Urinary bladder (tissue), 3 donors: ENCODE measurements at regions not wholly inside any gene's neighbourhood (a gene's known extent, or its start where the extent isn't known, plus 50 kb on each side); places are given as distances from the start of the nearest gene placed in this dataset.
"Not testable (repeated sequence)": the region's sequence is repeated elsewhere in the genome, so short reads cannot be mapped to it uniquely, and the experiment has no call there.

Source experiments
- DNase-seq: peaks from one replicate; pipeline ENCODE4 v3.0.0-alpha.2; 2015; ENCODE audit errors: extremely low spot score
- H3K27ac ChIP-seq: one replicate; pipeline ENCODE4 v1.5.1; 2013; ENCODE audit warnings: low read depth, mild to moderate bottlenecking, moderate library complexity
- H3K36me3 ChIP-seq: one replicate; pipeline ENCODE4 v1.6.1; 2013; ENCODE audit warnings: mild to moderate bottlenecking, moderate library complexity; ENCODE audit not compliant: insufficient read depth
- H3K4me1 ChIP-seq: one replicate; pipeline ENCODE4 v1.6.1; 2013; ENCODE audit warnings: mild to moderate bottlenecking, moderate library complexity; ENCODE audit not compliant: insufficient read depth
- H3K4me3 ChIP-seq: one replicate; pipeline ENCODE4 v1.5.1; 2013; ENCODE audit warnings: low read depth, low read length
- WGBS: extraction: QIAGEN DNeasy Blood & Tissue Kit; methylation state at CpG from one replicate; pipeline ENCODE4 v1.1.7; 2013; 5-methylcytosine and 5-hydroxymethylcytosine counted together
- donor health status: healthy with polysubstance abuse.
- donor health status: healthy.

DNA sequence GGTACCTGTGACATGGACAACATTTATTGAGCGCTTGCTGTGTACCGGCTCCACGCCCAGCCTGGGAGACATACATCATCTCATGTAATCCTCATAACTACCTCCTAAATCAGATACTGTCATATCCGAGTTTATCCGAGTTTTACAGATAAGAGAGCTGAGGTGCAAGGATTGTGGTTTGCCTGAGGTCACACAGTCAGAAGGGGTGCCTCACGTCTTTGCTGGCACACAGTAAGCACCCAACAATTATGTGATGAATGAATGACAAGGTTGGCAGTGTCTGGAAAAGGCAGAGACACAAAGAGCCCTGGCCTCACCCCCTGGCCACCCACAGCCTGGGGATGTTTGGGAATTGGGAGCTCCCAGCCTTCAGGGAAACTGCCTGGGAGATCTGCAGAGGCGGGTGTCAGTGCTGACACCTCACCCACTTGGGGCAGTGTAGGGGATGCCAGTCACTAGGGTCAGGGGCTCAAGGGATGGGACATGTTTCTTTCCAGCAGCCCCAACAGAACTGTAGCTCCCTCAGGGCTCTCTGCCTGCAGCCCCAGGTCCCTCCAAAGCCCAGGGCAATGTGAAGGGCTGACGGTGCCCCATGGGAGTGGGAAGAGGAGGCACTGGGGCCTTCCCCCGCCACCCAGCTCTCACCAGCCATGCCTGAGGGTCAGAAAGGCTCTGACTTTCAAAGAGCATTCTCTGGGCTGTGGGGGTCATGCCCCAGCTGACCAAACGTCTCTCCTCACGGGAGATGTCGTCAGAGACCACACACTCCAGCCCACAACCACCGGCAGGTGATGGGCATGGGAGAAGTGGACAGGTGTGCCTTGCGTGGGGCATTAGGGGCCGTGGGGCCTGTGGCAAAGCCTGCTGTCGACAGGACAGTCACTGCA lies 157.5 kb downstream of the ZFP36L2 start:
- no peak overlapping the region for H3K27ac ChIP-seq
- H3K4me3 ChIP-seq: no peak overlapping the region
- DNase-seq: no peak
- 83% methylated on average over 16 of the region's 16 CpGs for WGBS
- H3K36me3 ChIP-seq: no peaks in the 10 kb centered on the region
- H3K4me1 ChIP-seq: no peaks in the 10 kb centered on the region

DNA sequence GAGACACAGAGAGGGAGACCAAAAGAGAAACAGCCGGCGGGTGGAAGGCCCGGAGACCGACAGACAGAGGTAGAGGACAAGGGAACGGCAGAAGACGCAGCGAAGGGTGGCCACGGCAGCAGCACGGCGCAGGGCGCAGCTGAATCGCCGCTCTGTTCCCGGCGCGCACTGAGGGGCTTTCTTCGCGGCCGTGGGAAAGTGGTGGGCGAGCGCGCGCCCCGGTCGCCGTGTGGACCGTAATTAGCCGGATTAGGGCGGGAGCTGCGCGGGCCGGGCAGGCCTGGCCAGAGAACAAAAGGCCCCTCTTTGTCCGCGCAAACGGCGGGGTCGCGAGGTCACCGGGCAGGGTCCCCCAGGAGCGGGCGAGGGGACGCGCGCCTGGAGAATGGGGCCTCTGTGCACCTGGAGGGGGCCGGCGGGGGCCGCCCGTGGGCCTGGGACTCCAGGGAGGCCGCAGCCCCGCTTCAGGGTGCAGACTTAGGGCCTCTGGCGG lies 158.3 kb downstream of the ZFP36L2 start:
- no peak overlapping the region for H3K27ac ChIP-seq
- WGBS: 81% methylated on average over 51 of the region's 51 CpGs
- no peaks in the 10 kb centered on the region for H3K36me3 ChIP-seq
- no peaks in the 10 kb centered on the region for H3K4me1 ChIP-seq
- DNase-seq: no peak
- no peak overlapping the region for H3K4me3 ChIP-seq

- no peak for DNase-seq
- no peak overlapping the region for H3K4me3 ChIP-seq
- H3K27ac ChIP-seq: no peak overlapping the region
- H3K36me3 ChIP-seq: no peaks in the 10 kb centered on the region
- 90% methylated on average over 14 of the region's 14 CpGs for WGBS
- no peaks in the 10 kb centered on the region for H3K4me1 ChIP-seq
Observed at GRCh38 chr2:43067254-43068040, 159.0 kb downstream of the ZFP36L2 start.

DNA sequence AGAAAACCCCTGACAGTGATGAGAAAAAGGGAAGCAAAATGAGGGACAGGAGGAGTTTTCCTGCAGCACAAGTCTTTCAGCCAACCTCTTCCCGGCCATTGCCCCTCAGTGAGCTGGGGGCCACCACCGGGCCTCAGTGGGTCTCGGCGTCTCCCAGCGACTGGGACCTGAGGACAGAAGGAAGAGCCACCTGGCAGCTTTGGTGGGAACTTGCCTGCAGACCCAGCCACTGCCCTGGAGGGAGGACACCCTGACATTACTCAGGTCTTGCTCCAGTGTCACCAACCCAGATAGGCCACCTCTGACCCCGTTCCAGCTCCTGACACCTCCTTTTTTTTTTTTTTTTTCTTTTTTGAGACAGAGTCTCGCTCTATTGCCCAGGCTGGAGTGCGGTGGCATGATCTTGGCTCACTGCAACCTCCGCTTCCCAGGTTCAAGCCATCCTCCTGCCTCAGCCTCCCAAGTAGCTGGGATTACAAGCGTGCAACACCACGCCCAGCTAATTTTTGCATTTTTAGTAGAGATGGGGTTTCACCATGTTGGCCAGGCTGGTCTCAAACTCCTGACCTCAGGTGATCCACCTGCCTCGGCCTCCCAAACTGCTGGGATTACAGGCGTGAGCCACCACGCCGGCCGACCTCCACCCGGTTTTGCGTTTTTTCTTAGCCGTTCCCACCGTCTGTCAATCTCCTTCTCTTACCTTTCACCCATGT lies 159.7 kb downstream of the ZFP36L2 start:
- H3K36me3 ChIP-seq, DNase-seq, H3K4me3 ChIP-seq, H3K4me1 ChIP-seq, H3K27ac ChIP-seq: not testable (repeated sequence)
- WGBS: 90% methylated on average over 20 of the region's 20 CpGs

DNA sequence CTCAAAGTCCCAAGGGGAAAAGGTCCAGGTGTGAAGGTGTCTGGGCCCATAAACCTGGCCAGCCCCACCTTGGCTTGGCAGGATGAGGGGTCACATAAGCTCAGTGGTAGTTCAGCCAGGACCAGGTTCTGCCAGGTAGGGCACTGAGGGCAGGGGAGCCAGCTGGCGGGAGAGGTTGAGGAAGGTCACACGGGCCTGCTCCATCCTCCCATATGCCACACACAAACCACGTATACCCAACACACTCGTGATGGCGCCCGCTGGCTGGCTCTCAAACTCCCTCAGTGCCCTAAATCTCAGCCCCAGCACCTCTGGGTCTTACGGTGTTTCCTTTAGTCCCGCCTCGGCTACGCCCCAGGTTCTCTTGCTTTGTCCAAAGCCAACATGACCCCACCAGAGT lies 160.5 kb downstream of the ZFP36L2 start:
- WGBS: 96% methylated on average over 10 of the region's 10 CpGs
- Histone ChIP-seq H3K4me1 (no peaks in the 10 kb centered on the region), H3K4me3 (no peak overlapping the region), H3K27ac (no peak overlapping the region), H3K36me3 (no peaks in the 10 kb centered on the region)
- no peak for DNase-seq

- 86% methylated on average over 3 of the region's 3 CpGs for WGBS
- Histone ChIP-seq H3K36me3 (no peaks in the 10 kb centered on the region), H3K4me3 (no peak overlapping the region), H3K27ac (no peak overlapping the region), H3K4me1 (no peaks in the 10 kb centered on the region)
- no peak for DNase-seq
Observed at GRCh38 chr2:43065036-43065435, 161.4 kb downstream of the ZFP36L2 start.

DNA sequence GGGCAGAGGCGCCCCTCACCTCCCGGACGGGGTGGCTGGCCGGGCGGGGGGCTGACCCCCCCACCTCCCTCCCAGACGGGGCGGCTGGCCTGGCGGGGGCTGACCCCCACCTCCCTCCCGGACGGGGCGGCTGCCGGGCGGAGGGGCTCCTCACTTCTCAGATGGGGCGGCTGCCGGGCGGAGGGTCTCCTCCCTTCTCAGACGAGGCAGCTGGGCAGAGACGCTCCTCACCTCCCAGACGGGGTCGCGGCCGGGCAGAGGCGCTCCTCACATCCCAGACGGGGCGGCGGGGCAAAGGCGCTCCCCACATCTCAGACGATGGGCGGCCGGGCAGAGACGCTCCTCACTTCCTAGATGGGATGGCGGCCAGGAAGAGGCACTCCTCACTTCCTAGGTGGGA lies 163.3 kb downstream of the ZFP36L2 start:
- not testable (repeated sequence) for DNase-seq, H3K4me1 ChIP-seq, H3K36me3 ChIP-seq, H3K4me3 ChIP-seq, H3K27ac ChIP-seq
- 93% methylated on average over 5 of the region's 32 CpGs for WGBS

DNA sequence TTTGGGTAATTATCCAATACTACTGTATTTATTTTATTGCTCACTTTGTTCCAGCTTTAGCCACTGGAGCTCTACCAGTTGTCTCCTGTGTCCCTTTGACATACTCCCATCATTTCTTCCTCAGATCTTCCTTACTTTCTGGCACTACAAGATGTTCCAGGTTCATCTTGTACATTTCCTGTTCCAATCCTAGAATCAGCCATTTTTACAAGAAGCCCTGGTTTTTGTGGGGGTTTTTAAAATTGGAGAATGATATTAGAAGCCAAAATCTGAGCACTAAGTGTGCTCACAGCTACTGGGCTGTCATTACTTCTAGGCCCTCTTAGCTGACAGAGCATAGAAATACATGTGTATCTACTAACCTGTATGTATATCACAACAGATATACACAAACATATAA lies 164.3 kb downstream of the ZFP36L2 start:
- H3K4me3 ChIP-seq: no peak overlapping the region
- H3K36me3 ChIP-seq: no peaks in the 10 kb centered on the region
- no peak for DNase-seq
- no peak overlapping the region for H3K27ac ChIP-seq
- H3K4me1 ChIP-seq: no peaks in the 10 kb centered on the region

- no peak for DNase-seq
- Histone ChIP-seq H3K27ac (no peak overlapping the region), H3K4me1 (no peaks in the 10 kb centered on the region), H3K4me3 (no peak overlapping the region), H3K36me3 (no peaks in the 10 kb centered on the region)
- WGBS: 93% methylated on average over 3 of the region's 3 CpGs
Observed at GRCh38 chr2:43060390-43061016, 165.9 kb downstream of the ZFP36L2 start.

DNA sequence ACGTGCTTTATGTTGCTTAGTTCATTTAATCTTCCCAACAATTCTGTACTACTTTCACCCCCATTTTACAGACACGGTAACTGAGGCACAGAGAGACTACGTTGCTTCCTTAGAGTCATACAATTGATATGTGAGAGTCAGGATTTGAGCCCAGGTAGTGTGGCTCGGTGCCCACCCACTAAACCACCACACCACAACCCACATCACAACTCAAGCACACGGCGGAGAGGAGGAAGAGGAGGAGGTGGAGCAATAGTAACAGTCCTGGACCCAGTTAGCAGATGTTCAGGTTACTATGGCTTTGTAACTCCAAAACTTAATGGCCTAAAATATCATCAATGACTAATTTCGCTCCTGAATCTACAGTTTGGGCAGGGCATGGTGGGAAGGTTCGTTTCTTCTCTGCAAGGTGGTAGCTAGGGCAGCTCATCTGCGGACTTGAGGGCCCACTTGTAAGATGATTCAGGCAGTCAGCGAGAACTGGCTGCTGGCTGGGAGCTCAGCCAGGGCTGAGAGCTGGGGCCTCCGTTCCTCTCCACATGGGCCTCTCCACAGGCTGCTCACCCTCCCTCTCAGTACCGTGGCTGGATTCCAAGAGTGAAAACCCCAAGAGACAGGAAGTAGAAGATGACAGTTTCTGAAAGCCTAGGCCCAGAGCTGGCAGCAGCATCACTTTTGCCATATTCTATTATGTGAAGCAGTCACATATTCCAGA lies 167.1 kb downstream of the ZFP36L2 start:
- WGBS: 44% methylated on average over 12 of the region's 12 CpGs
- Histone ChIP-seq H3K36me3 (no peaks in the 10 kb centered on the region), H3K4me3 (no peak overlapping the region), H3K4me1 (no peaks in the 10 kb centered on the region), H3K27ac (no peak overlapping the region)
- DNase-seq: peak; percentile 82

- Histone ChIP-seq H3K36me3 (no peaks in the 10 kb centered on the region), H3K27ac (no peak overlapping the region), H3K4me3 (no peak overlapping the region), H3K4me1 (no peaks in the 10 kb centered on the region)
- no peak for DNase-seq
- WGBS: 85% methylated on average over 3 of the region's 3 CpGs
Observed at GRCh38 chr2:43058726-43059110, 167.7 kb downstream of the ZFP36L2 start.

DNA sequence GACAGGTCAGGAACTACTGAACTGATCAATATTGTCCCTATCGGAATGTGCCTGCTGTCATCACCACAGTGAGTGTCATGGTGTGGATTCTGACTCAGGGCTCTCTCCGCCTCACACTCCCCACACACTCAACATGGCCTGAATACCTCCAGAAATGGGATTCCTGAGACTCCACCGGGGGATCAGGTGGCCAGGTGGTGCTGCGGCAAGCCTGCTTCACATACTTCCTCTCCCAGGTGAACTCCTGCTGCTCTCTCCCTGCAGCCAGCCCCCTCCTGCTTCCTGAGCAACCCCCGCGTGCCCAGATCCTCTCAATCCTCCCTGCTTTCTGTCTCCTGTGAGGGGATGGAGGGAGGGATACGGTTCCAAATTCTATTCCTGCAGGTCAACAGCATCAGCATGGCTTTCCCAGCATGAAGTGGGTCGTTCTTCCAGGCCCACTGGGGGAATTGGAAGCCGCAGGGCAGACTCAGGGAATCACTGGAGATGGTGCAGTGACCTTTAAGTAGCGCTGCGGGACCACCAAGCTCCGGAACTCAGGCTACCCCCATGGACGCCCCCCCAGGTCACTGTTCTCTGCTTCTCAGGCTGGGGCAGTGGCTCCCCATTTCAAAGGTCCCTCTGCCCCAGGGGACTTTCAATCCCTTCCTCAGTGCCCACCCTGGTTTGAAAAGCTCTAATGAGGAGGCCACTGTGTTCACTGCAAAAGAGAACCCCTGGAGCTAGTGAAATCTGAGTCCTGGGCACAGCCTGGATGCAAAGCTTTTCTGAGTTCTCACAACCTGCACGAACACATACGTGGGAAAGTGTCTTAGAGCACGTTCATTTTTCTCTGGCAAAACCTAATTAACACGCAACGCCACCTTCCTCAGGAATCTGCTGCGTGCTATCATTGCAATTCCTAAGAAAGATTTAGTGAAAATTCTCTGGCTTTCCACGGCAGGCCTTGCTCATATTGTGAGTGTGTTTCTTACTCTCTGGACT lies 168.4 kb downstream of the ZFP36L2 start:
- Histone ChIP-seq H3K27ac (no peak overlapping the region), H3K36me3 (no peaks in the 10 kb centered on the region), H3K4me1 (no peaks in the 10 kb centered on the region), H3K4me3 (no peak overlapping the region)
- no peak for DNase-seq
- 92% methylated on average over 20 of the region's 20 CpGs for WGBS
